ENCODE measurements at regions not wholly inside any gene's neighbourhood (a gene's known extent, or its start where the extent isn't known, plus 50 kb on each side); places are given as distances from the start of the nearest gene placed in this dataset.

- no peak for DNase-seq
Observed at GRCh38 chr3:6108957-6109356, 752.0 kb upstream of the GRM7 start.

DNA sequence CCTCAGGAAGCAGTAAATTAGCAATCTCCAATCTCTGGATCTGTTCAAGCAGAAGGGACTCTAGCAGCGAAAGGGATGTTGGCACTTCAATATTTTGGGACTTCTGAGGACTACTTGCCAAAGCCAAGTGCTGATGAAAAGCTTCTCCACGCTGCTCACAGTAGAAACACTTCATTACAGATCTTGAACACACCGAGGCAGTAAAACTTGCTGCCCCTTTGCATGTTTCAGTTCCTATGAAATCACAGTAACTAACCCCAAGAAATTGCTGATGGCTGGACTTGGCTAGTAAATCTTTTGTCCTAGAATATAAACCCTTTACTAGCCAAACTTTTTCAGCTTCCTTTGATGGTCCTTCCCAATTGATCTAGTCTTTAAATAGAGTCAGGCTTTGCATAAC, 750.5 kb upstream of the GRM7 start:
- DNase-seq = no peak

DNA sequence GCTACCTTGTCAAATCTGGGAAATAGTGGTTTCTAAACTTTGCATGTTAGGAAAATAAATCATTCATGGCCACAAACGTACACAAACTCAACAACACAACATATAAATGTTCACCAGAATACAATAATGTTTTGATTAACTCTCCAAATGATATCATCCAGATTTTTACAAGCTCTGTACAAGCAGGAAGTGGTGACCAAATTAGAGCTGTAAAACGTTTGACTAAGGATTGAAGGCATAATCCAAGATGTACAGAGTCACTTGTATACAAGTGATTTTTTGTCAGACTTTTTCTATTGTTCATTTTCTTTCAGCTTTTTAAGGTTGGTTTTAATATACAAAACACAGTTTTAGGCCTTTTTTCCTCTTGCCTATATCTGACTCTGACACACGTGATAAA, 748.4 kb upstream of the GRM7 start:
- no peak for DNase-seq

- no peak for DNase-seq
Observed at GRCh38 chr3:6113338-6113737, 747.6 kb upstream of the GRM7 start.

GRCh38 chr3:6119367-6119766, 741.5 kb upstream of the GRM7 start:
- no peak for DNase-seq

DNA sequence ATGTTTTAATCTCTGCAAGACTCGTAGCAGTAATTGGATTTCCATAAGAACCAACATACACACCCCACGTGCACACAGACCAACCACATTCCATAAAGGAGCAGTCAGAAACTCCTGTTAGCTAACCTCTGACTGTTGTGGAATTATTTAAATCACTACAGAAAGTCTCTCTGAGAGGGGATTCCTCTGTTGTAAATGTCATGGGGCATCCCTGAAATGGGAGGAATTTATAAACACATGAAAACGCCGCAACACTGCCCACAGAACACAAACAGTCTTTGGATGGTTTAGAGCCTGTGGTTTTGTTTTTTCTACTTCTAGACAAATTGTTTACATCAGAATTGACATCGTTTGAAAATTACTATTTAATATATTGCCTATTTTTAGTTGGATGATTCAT, 740.1 kb upstream of the GRM7 start:
- DNase-seq = no peak

DNA sequence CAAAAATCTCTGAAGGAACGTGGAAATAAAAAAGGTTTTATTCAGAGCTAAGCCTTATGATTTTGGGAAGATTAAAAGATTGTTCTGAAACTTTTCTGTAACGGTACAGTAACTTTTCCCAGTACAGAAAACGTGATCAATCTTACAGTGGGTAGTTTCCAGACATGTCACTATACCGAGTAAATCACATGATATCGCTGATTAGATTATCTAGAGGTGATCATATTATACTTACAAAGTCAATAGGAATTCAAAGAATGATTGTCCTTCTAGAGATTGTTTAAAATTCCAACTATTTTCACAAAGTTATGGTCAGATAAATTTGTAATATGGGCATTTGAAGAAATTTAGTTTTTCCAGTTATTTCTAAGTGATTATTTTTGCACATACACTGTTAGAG, 736.0 kb upstream of the GRM7 start:
- DNase-seq = no peak

GRCh38 chr3:6125520-6125919, 735.4 kb upstream of the GRM7 start:
- DNase-seq = no peak

DNA sequence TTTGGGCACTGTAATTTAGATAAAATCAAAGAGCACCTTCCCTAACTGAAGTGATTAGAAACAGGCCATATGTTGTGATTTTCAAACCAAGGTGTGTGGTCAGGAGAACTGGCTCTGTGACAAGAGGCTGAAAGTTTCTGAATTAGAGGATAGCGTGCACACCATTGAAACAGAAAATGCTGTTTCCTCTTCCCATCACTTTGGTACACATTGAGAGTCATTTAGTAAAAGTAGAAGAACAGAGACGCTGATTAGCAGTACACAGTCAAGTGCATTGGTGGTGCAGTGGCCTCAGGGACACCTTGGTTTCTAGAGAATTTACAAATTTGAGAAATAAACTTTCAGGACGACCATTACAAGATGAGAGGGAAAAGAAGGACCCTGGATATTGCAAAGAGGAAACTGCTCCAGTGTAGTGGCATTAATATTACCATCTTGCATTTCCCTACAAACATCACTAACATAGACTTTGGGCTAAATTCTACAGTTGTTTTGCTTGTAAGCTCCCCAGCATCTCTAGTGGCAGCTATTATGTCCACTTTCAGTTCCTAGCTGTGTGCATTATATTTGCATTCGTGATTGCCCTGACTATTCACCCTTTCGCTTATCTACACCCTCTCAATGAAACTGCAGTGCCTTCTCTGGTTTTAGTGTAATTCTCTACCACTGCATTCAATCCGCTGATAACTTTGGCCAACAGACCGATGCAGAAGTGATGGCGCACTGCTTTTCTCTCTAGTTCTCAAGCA, 728.1 kb upstream of the GRM7 start:
- DNase-seq = no peak

DNA sequence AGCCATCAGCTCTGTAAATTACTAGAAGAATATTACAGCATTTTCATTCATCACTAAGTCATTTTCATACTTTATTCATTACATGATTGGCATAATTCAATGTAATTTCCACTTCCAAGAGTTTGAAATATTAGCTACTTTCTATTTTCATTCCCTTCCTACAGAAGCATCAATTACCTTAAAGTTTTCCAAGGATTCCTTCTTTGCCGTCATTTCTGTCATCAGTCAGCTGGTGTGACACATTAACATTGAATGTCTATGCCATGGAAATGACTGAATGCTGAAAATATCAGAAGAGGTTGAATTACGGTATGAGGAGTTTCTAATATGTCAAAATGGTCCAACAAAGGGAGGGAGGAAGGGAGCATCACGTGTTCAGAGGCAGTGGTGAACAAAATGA, 718.2 kb upstream of the GRM7 start:
- DNase-seq = no peak

GRCh38 chr3:6147883-6148282, 713.0 kb upstream of the GRM7 start:
- no peak for DNase-seq

DNA sequence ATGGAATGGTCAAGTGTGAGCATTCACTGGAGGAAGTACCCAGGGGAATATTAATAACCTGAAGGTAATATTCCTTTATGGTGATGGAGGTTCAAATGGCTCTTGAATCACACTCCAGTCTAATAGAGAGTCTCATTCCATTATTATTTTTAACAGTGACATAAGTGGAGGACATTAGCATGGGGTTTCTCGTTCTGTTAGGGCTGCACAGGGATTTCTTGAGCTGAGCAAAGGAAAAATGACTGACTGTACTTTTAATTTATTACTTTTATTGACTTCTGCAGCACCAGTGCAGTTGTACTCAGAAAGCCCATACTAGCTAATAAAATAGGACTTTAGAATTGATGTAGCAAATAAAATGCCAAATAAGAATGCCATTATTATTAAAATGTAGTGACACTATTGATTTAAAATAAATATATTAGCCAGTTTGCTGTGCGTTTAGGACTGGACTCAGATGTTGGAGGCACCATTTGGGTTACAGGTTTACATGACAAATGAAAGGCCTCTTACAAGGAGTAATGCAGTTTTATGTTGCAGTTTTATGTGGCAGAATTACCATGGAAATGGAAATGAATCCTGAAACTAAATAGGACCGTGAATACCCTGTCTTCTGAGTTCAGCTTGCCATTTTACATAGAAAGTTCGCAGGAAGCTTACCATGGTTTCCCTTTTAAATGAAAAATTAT, 705.1 kb upstream of the GRM7 start:
- DNase-seq = no peak

- DNase-seq = no peak
Observed at GRCh38 chr3:6165951-6166350, 695.0 kb upstream of the GRM7 start.

DNA sequence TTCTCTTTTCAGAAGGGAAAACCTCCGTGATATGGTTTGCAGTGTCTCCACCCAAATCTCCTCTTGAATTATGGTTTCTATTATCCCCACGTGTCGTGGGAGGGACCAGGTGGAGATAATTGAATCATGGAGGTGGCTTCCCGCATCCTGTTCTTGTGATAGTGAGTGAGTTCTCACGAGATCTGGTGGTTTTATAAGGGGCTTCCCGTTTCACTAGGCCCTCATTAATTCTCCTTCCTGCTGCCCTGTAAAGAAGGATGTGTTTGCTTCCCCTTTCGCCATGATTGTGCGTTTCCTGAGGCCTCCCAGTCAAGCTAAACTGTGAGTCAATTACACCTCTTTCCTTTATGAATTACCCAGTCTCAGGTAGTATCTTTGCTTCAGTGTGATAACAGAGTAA, 692.7 kb upstream of the GRM7 start:
- no peak for DNase-seq

DNA sequence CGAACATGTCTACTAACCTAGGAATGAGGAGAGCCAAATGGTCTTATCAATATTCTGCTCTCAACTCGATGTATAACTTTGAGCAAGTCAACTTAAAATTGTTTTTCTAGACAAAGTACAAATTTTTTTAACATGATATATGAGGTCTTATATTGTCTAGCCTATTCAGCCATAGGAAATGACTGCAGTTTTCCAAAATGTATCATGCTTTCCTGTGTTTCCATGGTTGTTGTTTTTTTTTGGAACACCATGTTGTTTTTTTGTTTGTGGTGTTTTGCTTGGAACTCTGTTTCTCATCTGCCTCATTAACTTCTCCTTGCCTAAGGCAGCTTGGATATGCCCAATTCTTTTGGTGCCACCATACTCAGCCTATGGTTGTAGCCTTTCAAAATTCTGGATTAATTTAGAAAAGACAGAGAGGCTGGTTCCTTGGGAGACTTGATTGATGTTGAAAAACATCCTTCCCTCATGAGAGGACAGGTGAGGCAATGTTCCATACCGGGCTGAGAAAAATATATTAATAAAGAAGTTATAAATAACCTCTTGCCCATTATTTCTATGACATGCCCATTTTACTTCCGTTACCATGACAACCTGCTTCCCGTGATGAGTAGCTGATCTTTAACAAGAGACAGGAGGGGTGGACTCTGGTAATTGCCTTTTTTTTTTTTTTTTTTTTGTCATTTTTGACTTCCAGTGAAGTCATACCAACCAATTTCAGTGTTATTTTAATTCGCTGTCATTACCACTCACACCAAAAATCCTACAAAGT, 687.9 kb upstream of the GRM7 start:
- no peak for DNase-seq

DNA sequence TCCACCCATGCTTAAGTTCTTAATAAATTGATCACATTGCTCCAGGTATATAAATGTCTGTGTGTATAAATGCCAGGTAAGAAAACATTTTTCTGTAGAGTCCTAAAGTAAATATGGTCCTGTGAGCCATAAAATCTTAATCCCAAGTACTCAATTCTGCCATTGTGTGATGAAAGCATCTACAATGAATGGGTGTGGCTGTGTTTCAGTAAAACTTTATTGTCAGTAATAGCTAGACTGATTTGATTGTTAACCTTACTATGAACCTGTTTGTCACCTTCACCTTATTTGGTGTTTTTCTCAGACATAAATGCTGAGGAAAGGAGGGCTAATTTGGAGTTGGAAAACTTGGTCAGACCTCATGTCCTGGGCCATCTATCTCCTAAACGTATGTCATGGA, 683.5 kb upstream of the GRM7 start:
- DNase-seq = no peak

GRCh38 chr3:6179761-6180160, 681.2 kb upstream of the GRM7 start:
- DNase-seq = no peak

- no peak for DNase-seq
Observed at GRCh38 chr3:6180171-6180570, 680.7 kb upstream of the GRM7 start.

- no peak for DNase-seq
Observed at GRCh38 chr3:6182476-6182875, 678.4 kb upstream of the GRM7 start.

DNA sequence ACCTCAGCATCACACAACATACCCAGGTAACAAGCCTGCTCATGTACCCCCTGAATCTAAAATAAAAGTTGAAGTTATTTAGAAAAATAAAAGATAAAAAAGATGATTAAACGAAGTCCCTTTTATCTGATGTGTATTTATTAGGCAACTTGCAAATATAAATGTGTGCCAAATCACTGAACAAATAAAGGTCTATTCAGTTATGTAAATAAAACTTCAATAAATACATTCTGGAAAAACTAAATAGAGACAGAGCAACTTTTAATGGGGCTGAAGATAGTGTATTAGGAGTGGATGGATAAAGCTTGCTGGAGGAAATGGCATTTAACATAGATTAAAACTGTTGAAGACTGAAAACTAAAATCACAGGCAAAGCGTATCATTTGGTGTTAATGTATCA, 678.0 kb upstream of the GRM7 start:
- no peak for DNase-seq

DNA sequence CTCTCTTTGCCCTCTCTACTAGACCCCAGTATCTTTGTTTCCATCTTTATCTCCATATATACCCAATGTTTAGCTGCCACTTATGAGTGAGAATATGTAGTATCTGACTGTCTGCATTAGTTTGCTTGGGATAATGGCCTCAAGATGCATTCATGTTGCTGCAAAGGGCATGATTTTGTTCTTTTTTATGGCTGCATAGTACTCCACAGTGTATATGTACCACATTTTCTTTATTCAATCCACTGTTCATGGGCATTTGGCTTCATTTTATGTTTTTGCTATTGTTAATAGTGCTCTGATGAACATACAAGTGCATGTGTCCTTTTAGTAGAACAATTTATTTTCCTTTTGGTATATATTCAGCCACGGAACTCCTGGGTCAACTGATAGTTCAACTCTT, 671.5 kb upstream of the GRM7 start:
- DNase-seq = no peak

- no peak for DNase-seq
Observed at GRCh38 chr3:6204891-6205290, 656.0 kb upstream of the GRM7 start.

Measured in occipital lobe (tissue), 1 donor.